Endothelial cell of umbilical vein (primary cell): ENCODE measurements at regions not wholly inside any gene's neighbourhood (a gene's known extent, or its start where the extent isn't known, plus 50 kb on each side); places are given as distances from the start of the nearest gene placed in this dataset.

ENCODE experiments used
- BruUV-seq: library from RNA; stranded (reverse); fragments of 400-500 nt; replicated peaks from 2 replicates; lab custom pipeline; 2021; lab: Mats Ljungman, UMichigan
- CTCF ChIA-PET: fragments of 300-600, 350-600 bp; sonication (Branson Sonifier 250); formaldehyde crosslinking; loops from one replicate; lab custom pipeline; 2021; ENCODE audit warnings: antibody characterized with exemption, inconsistent platforms; lab: Charles Lee
- POLR2A ChIA-PET: fragments of 300-600, 350-600 bp; sonication (Branson Sonifier 250); formaldehyde crosslinking; loops from one replicate; lab custom pipeline; 2021; ENCODE audit warnings: antibody characterized with exemption, inconsistent platforms; lab: Charles Lee
- DNase-seq: peaks from one replicate; pipeline ENCODE4 v3.0.0-alpha.2; 2011; ENCODE audit warnings: low read depth, low spot score
- FAIRE-seq: peaks from 2 replicates; lab custom pipeline; 2011; peaks lifted over from hg19 to GRCh38; lab: Jason Lieb, UNC
- H2AFZ ChIP-seq: 2 replicates; pipeline ENCODE4 v1.6.0; 2012; ENCODE audit warnings: low read depth, low read length, control low read depth, inconsistent platforms
- H3K27ac ChIP-seq: 2 replicates; pipeline ENCODE4 v1.5.1; 2011; ENCODE audit warnings: low read depth, mild to moderate bottlenecking, control low read depth, low read length, moderate library complexity; ENCODE audit not compliant: insufficient read depth
- H3K27me3 ChIP-seq, 2 experiments: 2 replicates each; pipeline versions ENCODE4 v1.6.0 to v1.6.1; 2011; ENCODE audit warnings: low read length in 2 of 2, mixed read lengths in 1 of 2; ENCODE audit not compliant: control insufficient read depth in 2 of 2, insufficient read depth in 2 of 2
- H3K36me3 ChIP-seq, 2 experiments: 2 replicates in 1 of 2; 3 replicates in 1 of 2; pipeline ENCODE4 v1.5.1; 2011; ENCODE audit warnings: low read length in 2 of 2, mild to moderate bottlenecking in 1 of 2, moderate library complexity in 1 of 2; ENCODE audit not compliant: control insufficient read depth in 2 of 2, insufficient read depth in 2 of 2; ENCODE audit errors: extremely low read depth in 1 of 2
- H3K4me1 ChIP-seq: 3 replicates; pipeline ENCODE4 v1.5.1; 2011; ENCODE audit warnings: mild to moderate bottlenecking, low read length; ENCODE audit not compliant: control insufficient read depth, insufficient read depth; ENCODE audit errors: extremely low read depth
- H3K4me2 ChIP-seq: 2 replicates; pipeline ENCODE4 v1.6.1; 2011; ENCODE audit warnings: low read length, control low read depth, mixed read lengths; ENCODE audit not compliant: insufficient read depth
- H3K4me3 ChIP-seq, 3 experiments: fragments of 200-600 bp in 1 of 3; sonication (generic), shearing (Covaris generic) in 1 of 3; replicated peaks in 1 of 3; 2 replicates each; pipeline ENCODE4 v1.5.1; 2011 to 2016; ENCODE audit warnings: control low read depth in 3 of 3, low read length in 3 of 3, mild to moderate bottlenecking in 2 of 3, inconsistent platforms in 1 of 3, low read depth in 1 of 3, moderate library complexity in 1 of 3; ENCODE audit not compliant: insufficient read depth in 1 of 3
- H3K79me2 ChIP-seq: 2 replicates; pipeline ENCODE4 v1.6.0; 2012; ENCODE audit warnings: low read length, inconsistent platforms; ENCODE audit not compliant: control insufficient read depth, insufficient read depth
- H3K9ac ChIP-seq: replicated peaks from 2 replicates; pipeline ENCODE3; 2011; ENCODE audit warnings: low read length, control low read depth; ENCODE audit not compliant: insufficient read depth; ENCODE audit errors: extremely low read depth
- H3K9me1 ChIP-seq: replicated peaks from 3 replicates; pipeline ENCODE4 v1.6.0; 2011; ENCODE audit warnings: mild to moderate bottlenecking, low read length; ENCODE audit not compliant: control insufficient read depth, insufficient read depth; ENCODE audit errors: extremely low read depth
- H3K9me3 ChIP-seq: replicated peaks from 2 replicates; pipeline ENCODE4 v1.5.1; 2012; ENCODE audit warnings: low read length, inconsistent platforms; ENCODE audit not compliant: control insufficient read depth, insufficient read depth
- H4K20me1 ChIP-seq: replicated peaks from 2 replicates; pipeline ENCODE3; 2011; ENCODE audit warnings: mild to moderate bottlenecking, low read length; ENCODE audit not compliant: control insufficient read depth, insufficient read depth; ENCODE audit errors: extremely low read depth
- CTCF ChIP-seq, 2 donors: IDR thresholded peaks; 1 replicate in 1 of 2; 2 replicates in 1 of 2; pipeline ENCODE4 v1.5.1; 2011; ENCODE audit warnings: low read length in 2 of 2, mild to moderate bottlenecking in 2 of 2, moderate library complexity in 2 of 2, control low read depth in 1 of 2, inconsistent platforms in 1 of 2, low read depth in 1 of 2; ENCODE audit not compliant: insufficient read depth in 1 of 2; ENCODE audit errors: extremely low read depth in 1 of 2
- EZH2 ChIP-seq: IDR thresholded peaks from 2 replicates; pipeline ENCODE4 v1.6.1; 2012; ENCODE audit warnings: borderline replicate concordance, low read depth, mild to moderate bottlenecking, moderate library complexity, low read length, inconsistent platforms; ENCODE audit not compliant: severe bottlenecking
- FOS ChIP-seq: IDR thresholded peaks from 2 replicates; pipeline ENCODE4 v1.6.1; 2011; ENCODE audit warnings: mild to moderate bottlenecking, low read length, moderate library complexity, borderline replicate concordance; ENCODE audit not compliant: insufficient read depth
- GATA2 ChIP-seq: IDR thresholded peaks from 2 replicates; pipeline ENCODE4 v1.7.0; 2011; ENCODE audit warnings: low read depth, mild to moderate bottlenecking, moderate library complexity, mixed read lengths, low read length; ENCODE audit not compliant: insufficient read length, insufficient read depth
- JUN ChIP-seq: IDR thresholded peaks from 2 replicates; pipeline ENCODE4 v1.6.1; 2011; ENCODE audit warnings: borderline replicate concordance, low read depth; ENCODE audit not compliant: insufficient read length, insufficient read depth
- MYC ChIP-seq: IDR thresholded peaks from one replicate; pipeline ENCODE4 v1.6.1; 2011; ENCODE audit warnings: mild to moderate bottlenecking, low read depth, low read length
- POLR2A ChIP-seq: IDR thresholded peaks from 2 replicates; pipeline ENCODE4 v1.6.1; 2012; ENCODE audit warnings: low read depth, mild to moderate bottlenecking, control low read depth, low read length
- POLR2AphosphoS5 ChIP-seq: IDR thresholded peaks from 2 replicates; pipeline ENCODE4 v1.6.1; 2012; ENCODE audit warnings: low read depth, mild to moderate bottlenecking, control low read depth, low read length, moderate library complexity; ENCODE audit not compliant: insufficient read depth
- dilution Hi-C: fragments of 300-500 bp; cut with MboI; formaldehyde crosslinking; loops from one replicate; pipeline ENCODE4 v1.15.0; 2019; ENCODE audit warnings: low sequenced_read_pairs; ENCODE audit not compliant: extremely low pct_ligation_motif_present
- intact Hi-C: fragments of 100-400 bp; cut with micrococcal nuclease; formaldehyde crosslinking; loops from one replicate; pipeline ENCODE4 v1.10.0; 2022
- TF ChIP-seq, protein P1 (sequence below): IDR thresholded peaks from 2 replicates; pipeline ENCODE4 v1.6.1; 2011; ENCODE audit not compliant: insufficient read depth, insufficient read length

DNA sequence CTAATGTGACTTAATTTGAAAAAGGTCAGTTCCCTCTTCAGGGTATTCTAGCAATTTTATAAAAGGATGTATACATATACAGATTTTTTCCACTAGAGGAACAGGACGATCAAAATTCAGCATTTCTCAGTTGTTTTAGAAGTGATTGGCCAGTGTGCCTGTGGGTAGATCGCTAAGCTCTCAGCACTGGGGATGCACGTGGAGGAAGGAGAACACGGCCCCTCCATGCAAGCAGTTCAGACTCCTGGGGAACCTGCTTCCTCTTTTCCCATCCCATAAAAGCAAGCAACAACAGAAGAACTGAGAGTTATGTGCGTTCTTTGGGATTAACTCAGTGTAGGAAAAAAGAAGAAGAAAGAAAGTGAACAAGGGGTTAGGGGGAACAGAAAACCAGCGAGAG, 328.8 kb downstream of the FOXO1 start:
- intact Hi-C loops, result no loop called here
- dilution Hi-C loops, result no loop called here
- FAIRE-seq, result no peak

More for the DNA sequence above, 328.8 kb downstream of the FOXO1 start:
- ChIA-PET POLR2A (no interaction called here), CTCF (interaction anchor here (0.7 kb wide), 1 partner anchor 13 kb away, joined by 3 read pairs; no protein-coding TSS in a partner anchor)
- H2AFZ ChIP-seq, result no peak overlapping the region
- no peak for DNase-seq
- H3K9ac ChIP-seq, result no peak overlapping the region
- H3K27me3 ChIP-seq, result no peaks in the 10 kb centered on the region
- H3K27ac ChIP-seq, result no peak overlapping the region
- H3K9me1 ChIP-seq, result no peaks in the 10 kb centered on the region
- H3K9me3 ChIP-seq, result no peaks in the 10 kb centered on the region
- H3K4me1 ChIP-seq, result no peaks in the 10 kb centered on the region
- H4K20me1 ChIP-seq, result no peaks in the 10 kb centered on the region
- no peaks in the 10 kb centered on the region for H3K36me3 ChIP-seq
- H3K4me3 ChIP-seq, result no peak overlapping the region
- H3K4me2 ChIP-seq, result no peak overlapping the region
- no TSS peak for BruUV-seq
- H3K79me2 ChIP-seq, result no peaks in the 10 kb centered on the region
- TF ChIP-seq FOS (no peak), CTCF (IDR thresholded peaks at IDR 0.05; ENCODE audit: extremely low read depth in 1 of 2, insufficient read depth in 1 of 2, low read depth in 1 of 2, low read length in 2 of 2) (no peak), POLR2A (no peak), GATA2 (no peak), EZH2 (no peak), JUN (no peak), MYC (no peak), POLR2AphosphoS5 (no peak)
- TF ChIP-seq, protein P1, sequence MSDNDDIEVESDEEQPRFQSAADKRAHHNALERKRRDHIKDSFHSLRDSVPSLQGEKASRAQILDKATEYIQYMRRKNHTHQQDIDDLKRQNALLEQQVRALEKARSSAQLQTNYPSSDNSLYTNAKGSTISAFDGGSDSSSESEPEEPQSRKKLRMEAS, result no peak
